CD4-positive, alpha-beta T cell (primary cell): ENCODE measurements at regions not wholly inside any gene's neighbourhood (a gene's known extent, or its start where the extent isn't known, plus 50 kb on each side); places are given as distances from the start of the nearest gene placed in this dataset.

ENCODE experiments used
- ATAC-seq: fragments of 200-7000 bp; cut with Tn5 transposase; one replicate; pipeline ENCODE4 v1.10.0; 2022; ENCODE audit warnings: mild to moderate bottlenecking; ENCODE audit not compliant: poor library complexity
- CTCF ChIA-PET: fragments of 350-600 bp; sonication (Branson Sonifier 250); formaldehyde crosslinking; loops from one replicate; lab custom pipeline; 2021; ENCODE audit warnings: antibody characterized with exemption, inconsistent platforms; lab: Charles Lee
- POLR2A ChIA-PET: fragments of 350-600 bp; sonication (Branson Sonifier 250); formaldehyde crosslinking; loops from one replicate; lab custom pipeline; 2021; ENCODE audit warnings: antibody characterized with exemption, inconsistent platforms; lab: Charles Lee
- DNase-seq, 14 experiments: peaks; one replicate each; pipeline ENCODE4 v3.0.0-alpha.2; 2013 to 2020; ENCODE audit warnings: mixed read lengths in 2 of 14
- H3K27ac ChIP-seq, 2 donors: one replicate each; pipeline versions ENCODE4 v1.5.1 to v1.7.0; 2013; ENCODE audit warnings: low read length in 2 of 2, low read depth in 1 of 2, mild to moderate bottlenecking in 1 of 2
- H3K27me3 ChIP-seq, 2 experiments: 1 replicate in 1 of 2; 2 replicates in 1 of 2; pipeline versions ENCODE4 v1.6.1 to v1.7.0; 2013; ENCODE audit warnings: low read length in 2 of 2, control low read depth in 1 of 2, mild to moderate bottlenecking in 1 of 2, moderate library complexity in 1 of 2; ENCODE audit not compliant: insufficient read depth in 2 of 2, control insufficient read depth in 1 of 2
- H3K36me3 ChIP-seq: one replicate; pipeline ENCODE4 v1.6.1; 2013; ENCODE audit warnings: low read length, control low read depth; ENCODE audit not compliant: insufficient read depth
- H3K4me1 ChIP-seq: one replicate; pipeline ENCODE4 v1.6.1; 2013; ENCODE audit warnings: low read length, control low read depth; ENCODE audit not compliant: insufficient read depth
- H3K4me3 ChIP-seq: one replicate; pipeline ENCODE4 v1.5.1; 2013; ENCODE audit warnings: mild to moderate bottlenecking, low read length, moderate library complexity
- H3K9me3 ChIP-seq, 2 experiments: 1 replicate in 1 of 2; 2 replicates in 1 of 2; pipeline versions ENCODE4 v1.6.1 to v1.7.0; 2013; ENCODE audit warnings: low read length in 2 of 2, mild to moderate bottlenecking in 2 of 2, control low read depth in 1 of 2, moderate library complexity in 1 of 2; ENCODE audit not compliant: control insufficient read depth in 1 of 2, insufficient read depth in 1 of 2
- H3K27ac Mint-ChIP-seq: one replicate; pipeline ENCODE4 v1.8.0; 2020; ENCODE audit warnings: mixed read lengths
- H3K27me3 Mint-ChIP-seq: one replicate; pipeline ENCODE4 v1.8.0; 2021; ENCODE audit warnings: mixed read lengths
- H3K36me3 Mint-ChIP-seq: one replicate; pipeline ENCODE4 v1.8.0; 2021; ENCODE audit warnings: low read depth, mixed read lengths
- H3K4me1 Mint-ChIP-seq: one replicate; pipeline ENCODE4 v1.8.0; 2021; ENCODE audit warnings: low read depth, mixed read lengths
- H3K4me3 Mint-ChIP-seq: one replicate; pipeline ENCODE4 v1.8.0; 2020; ENCODE audit warnings: mild to moderate bottlenecking, mixed read lengths
- H3K9me3 Mint-ChIP-seq: one replicate; pipeline ENCODE4 v1.8.0; 2020; ENCODE audit warnings: mixed read lengths
- CTCF ChIP-seq: fragments of 200-600 bp; IDR thresholded peaks from one replicate; pipeline ENCODE4 v1.8.0; 2022; ENCODE audit warnings: antibody characterized with exemption, mild to moderate bottlenecking
- intact Hi-C, 2 experiments: fragments of 100-400 bp; cut with DNase I in 1 of 2; cut with micrococcal nuclease in 1 of 2; formaldehyde crosslinking; loops; one replicate each; pipeline versions ENCODE4 v1.15.1 to v1.9.0; 2023 to 2025; cut with DNase I, micrococcal nuclease

GRCh38 chr10:71912431-71912830, 51.8 kb upstream of the CHST3 start:
- H3K9me3 ChIP-seq = no peaks in the 10 kb centered on the region
- no peaks in the 10 kb centered on the region for H3K4me1 ChIP-seq
- Mint-ChIP-seq H3K4me3 (no peak overlapping the region), H3K36me3 (no peaks in the 10 kb centered on the region), H3K4me1 (peaks cover 6% of the 10 kb centered on the region), H3K9me3 (peaks cover 2% of the 10 kb centered on the region), H3K27ac (no peak overlapping the region), H3K27me3 (no peaks in the 10 kb centered on the region)
- H3K27ac ChIP-seq = no peak overlapping the region
- no peak for DNase-seq
- TF ChIP-seq CTCF = no peak
- H3K36me3 ChIP-seq = no peaks in the 10 kb centered on the region
- CTCF ChIA-PET = no interaction called here
- no peak overlapping the region for H3K4me3 ChIP-seq
- H3K27me3 ChIP-seq = no peaks in the 10 kb centered on the region
- POLR2A ChIA-PET = no interaction called here
- intact Hi-C loops = no loop called here
- ATAC-seq = no peak

GRCh38 chr10:71911296-71911953, 52.8 kb upstream of the CHST3 start:
- H3K27ac Mint-ChIP-seq = no peak overlapping the region
- DNase-seq (no peak), ATAC-seq (no peak)
- Histone ChIP-seq H3K4me3 (no peak overlapping the region), H3K27me3 (no peaks in the 10 kb centered on the region), H3K27ac (no peak overlapping the region), H3K4me1 (no peaks in the 10 kb centered on the region), H3K9me3 (no peaks in the 10 kb centered on the region), H3K36me3 (no peaks in the 10 kb centered on the region)
- peaks cover 2% of the 10 kb centered on the region for H3K9me3 Mint-ChIP-seq
- no peaks in the 10 kb centered on the region for H3K36me3 Mint-ChIP-seq
- CTCF ChIA-PET = no interaction called here
- TF ChIP-seq CTCF = no peak
- peaks cover 6% of the 10 kb centered on the region for H3K4me1 Mint-ChIP-seq
- H3K4me3 Mint-ChIP-seq = no peak overlapping the region
- intact Hi-C loops = no loop called here
- H3K27me3 Mint-ChIP-seq = no peaks in the 10 kb centered on the region
- POLR2A ChIA-PET = no interaction called here

- no peaks in the 10 kb centered on the region for H3K36me3 Mint-ChIP-seq
- no peak for DNase-seq
- POLR2A ChIA-PET = no interaction called here
- intact Hi-C loops = no loop called here
- Histone ChIP-seq H3K27me3 (no peaks in the 10 kb centered on the region), H3K4me1 (no peaks in the 10 kb centered on the region), H3K9me3 (no peaks in the 10 kb centered on the region), H3K27ac (no peak overlapping the region), H3K4me3 (no peak overlapping the region), H3K36me3 (no peaks in the 10 kb centered on the region)
- H3K27me3 Mint-ChIP-seq = no peaks in the 10 kb centered on the region
- ATAC-seq = no peak
- no peak overlapping the region for H3K27ac Mint-ChIP-seq
- CTCF ChIA-PET = interaction anchor here (1.0 to 1.6 kb wide), 2 partner anchors 13 kb away, joined by 4 read pairs; no protein-coding TSS in a partner anchor
- H3K4me1 Mint-ChIP-seq = peaks cover 6% of the 10 kb centered on the region
- H3K4me3 Mint-ChIP-seq = no peak overlapping the region
- no peak for TF ChIP-seq CTCF
- peaks cover 2% of the 10 kb centered on the region for H3K9me3 Mint-ChIP-seq
Measured at GRCh38 chr10:71909399-71910083, 54.7 kb upstream of the CHST3 start.
